A549 (cell line): ENCODE measurements at regions not wholly inside any gene's neighbourhood (a gene's known extent, or its start where the extent isn't known, plus 50 kb on each side); places are given as distances from the start of the nearest gene placed in this dataset.
A peak's percentile ranks its signal among the peaks of the same experiment; 100 is the strongest.

ENCODE experiments used
- ATAC-seq, 2 experiments: fragments of 200-7000 bp in 1 of 2; fragments of >200 bp in 1 of 2; cut with Nextera tagmentation in 1 of 2; cut with Tn5 transposase in 1 of 2; 3 replicates each; pipeline versions ENCODE4 v1.8.0 to v1.9.1; 2018 to 2020; ENCODE audit warnings: mild to moderate bottlenecking in 1 of 2, moderate library complexity in 1 of 2
- CTCF ChIA-PET: fragments of 300-600 bp; sonication (Branson Sonifier 250); formaldehyde crosslinking; extraction: SDS; loops from one replicate; lab custom pipeline; 2021; ENCODE audit warnings: antibody characterized with exemption, inconsistent platforms; lab: Yijun Ruan, JAX
- POLR2A ChIA-PET: fragments of 350-600 bp; formaldehyde crosslinking; extraction: SDS; loops from one replicate; lab custom pipeline; 2021; ENCODE audit warnings: antibody characterized with exemption, inconsistent platforms; lab: Yijun Ruan, JAX
- DNase-seq, 2 experiments: peaks; one replicate each; pipeline versions ENCODE4 v3.0.0 to v3.0.0-alpha.2; 2011 to 2016; ENCODE audit warnings: low read depth in 1 of 2, low spot score in 1 of 2
- FAIRE-seq: peaks from 2 replicates; lab custom pipeline; 2011; peaks lifted over from hg19 to GRCh38; lab: Jason Lieb, UNC
- H3K27ac ChIP-seq, 2 experiments: fragments of >200 bp; sonication (Bioruptor Twin); formaldehyde crosslinking; 3 replicates each; pipeline ENCODE4 v1.5.1; 2016 to 2017
- H3K4me1 ChIP-seq: fragments of >200 bp; sonication (Bioruptor Twin); formaldehyde crosslinking; 3 replicates; pipeline ENCODE4 v1.6.1; 2016
- H3K4me2 ChIP-seq: fragments of >200 bp; sonication (Bioruptor Twin); formaldehyde crosslinking; 3 replicates; pipeline ENCODE4 v1.6.1; 2016
- H3K4me3 ChIP-seq: fragments of >200 bp; sonication (Bioruptor Twin); formaldehyde crosslinking; 3 replicates; pipeline ENCODE4 v1.5.1; 2016
- H3K9me3 ChIP-seq: fragments of >200 bp; sonication (Bioruptor Twin); formaldehyde crosslinking; 3 replicates; pipeline ENCODE4 v1.6.1; 2016
- E2F6 ChIP-seq: IDR thresholded peaks from 2 replicates; pipeline ENCODE4 v1.6.1; 2012; ENCODE audit warnings: low read depth, borderline replicate concordance
- EP300 ChIP-seq, 2 experiments: fragments of >200 bp; sonication (Bioruptor Twin); formaldehyde crosslinking; IDR thresholded peaks; 2 replicates in 1 of 2; 3 replicates in 1 of 2; pipeline ENCODE4 v1.6.1; 2016 to 2017
- HDAC2 ChIP-seq: fragments of 200-600 bp; sonication (generic); IDR thresholded peaks from 2 replicates; pipeline ENCODE4 v1.6.1; 2016
- NR3C1 ChIP-seq: fragments of >200 bp; sonication (Bioruptor Twin); formaldehyde crosslinking; IDR thresholded peaks from 3 replicates; pipeline ENCODE4 v1.6.1; 2017
- PBX3 ChIP-seq: IDR thresholded peaks from 2 replicates; pipeline ENCODE4 v1.6.1; 2012
- REST ChIP-seq: fragments of 200-600 bp; sonication (generic); IDR thresholded peaks from 2 replicates; pipeline ENCODE4 v1.6.1; 2016; ENCODE audit warnings: antibody characterized with exemption, mild to moderate bottlenecking, moderate library complexity
- RNF2 ChIP-seq: fragments of 200-600 bp; sonication (generic); IDR thresholded peaks from 2 replicates; pipeline ENCODE4 v1.6.1; 2016; ENCODE audit warnings: low read depth, mild to moderate bottlenecking, antibody characterized with exemption, moderate library complexity, borderline replicate concordance
- TFCP2L1 ChIP-seq: fragments of 250-450 bp; sonication (Bioruptor Pico); IDR thresholded peaks from 2 replicates; pipeline ENCODE4 v1.5.0; 2021; ENCODE audit warnings: mild to moderate bottlenecking
- TP53 ChIP-seq: fragments of 250-450 bp; sonication (Bioruptor Pico); IDR thresholded peaks from 2 replicates; pipeline ENCODE4 v1.5.0; 2021; ENCODE audit warnings: mild to moderate bottlenecking, moderate library complexity
- USF2 ChIP-seq: fragments of 450-650 bp; IDR thresholded peaks from 2 replicates; pipeline ENCODE4 v1.6.1; 2014; ENCODE audit warnings: antibody characterized with exemption
- ZC3H11A ChIP-seq: fragments of 450-650 bp; IDR thresholded peaks from 2 replicates; pipeline ENCODE4 v1.6.1; 2014; ENCODE audit warnings: antibody characterized with exemption, mild to moderate bottlenecking
- WGBS: methylation state at CpG from one replicate; pipeline ENCODE4 v1.1.6; 2017; ENCODE audit errors: missing lambda C conversion rate; 5-methylcytosine and 5-hydroxymethylcytosine counted together

GRCh38 chr17:36667922-36668321, 66.5 kb downstream of the MRM1 start:
- Histone ChIP-seq H3K4me1 (peaks cover 11% of the 10 kb centered on the region), H3K9me3 (no peaks in the 10 kb centered on the region), H3K4me2 (no peak overlapping the region), H3K27ac (no peak overlapping the region), H3K4me3 (no peak overlapping the region)
- POLR2A ChIA-PET, result no interaction called here
- DNase-seq, result peak in 1 of 2 experiments; percentile 22
- CTCF ChIA-PET, result interaction anchor here (0.7 to 1.4 kb wide), 3 partner anchors 9 to 39 kb away, joined by 3 to 4 read pairs (median 3); no protein-coding TSS in a partner anchor
- FAIRE-seq, result no peak
- no peak for ATAC-seq
- WGBS, result 29% methylated on average over 2 of the region's 2 CpGs
- no peak for TF ChIP-seq TFCP2L1 (CRISPR knock-in tag)
- TF ChIP-seq RNF2, result no peak
- TF ChIP-seq NR3C1, result no peak
- no peak for TF ChIP-seq USF2
- TF ChIP-seq ZC3H11A, result no peak
- no peak for TF ChIP-seq EP300 (IDR thresholded peaks at IDR 0.05)
- TF ChIP-seq PBX3, result no peak

- no peak for FAIRE-seq
- 62% methylated on average over 1 of the region's 1 CpG for WGBS
Observed at GRCh38 chr17:36668824-36669223, 67.4 kb downstream of the MRM1 start.

GRCh38 chr17:36671144-36671543, 69.8 kb downstream of the MRM1 start:
- no peak overlapping the region for H3K4me2 ChIP-seq
- DNase-seq (no peak), ATAC-seq (no peak), FAIRE-seq (no peak)
- no peak overlapping the region for H3K27ac ChIP-seq
- 33% methylated on average over 3 of the region's 3 CpGs for WGBS
- no peak overlapping the region for H3K4me3 ChIP-seq
- ChIA-PET CTCF (interaction anchor here (0.6 to 1.4 kb wide), 3 partner anchors 36 to 183 kb away, joined by 3 to 6 read pairs (median 3); no protein-coding TSS in a partner anchor), POLR2A (no interaction called here)
- TF ChIP-seq ZC3H11A, result no peak
- TF ChIP-seq PBX3, result no peak
- TF ChIP-seq E2F6, result no peak
- H3K4me1 ChIP-seq, result no peaks in the 10 kb centered on the region
- no peaks in the 10 kb centered on the region for H3K9me3 ChIP-seq

More at GRCh38 chr17:36668824-36669223, 67.4 kb downstream of the MRM1 start:
- ATAC-seq (no peak), DNase-seq (no peak)
- peaks cover 11% of the 10 kb centered on the region for H3K4me1 ChIP-seq
- no peak overlapping the region for H3K27ac ChIP-seq
- POLR2A ChIA-PET, result no interaction called here
- TF ChIP-seq HDAC2 (no peak), REST (no peak), TP53 (CRISPR knock-in tag) (no peak)
- CTCF ChIA-PET, result interaction anchor here (0.7 to 1.4 kb wide), 2 partner anchors 8 to 247 kb away, joined by 3 to 4 read pairs; no protein-coding TSS in a partner anchor
- H3K4me3 ChIP-seq, result no peak overlapping the region
- no peaks in the 10 kb centered on the region for H3K9me3 ChIP-seq
- H3K4me2 ChIP-seq, result no peak overlapping the region
